Common myeloid progenitor, CD34-positive (primary cell): ENCODE measurements at regions not wholly inside any gene's neighbourhood (a gene's known extent, or its start where the extent isn't known, plus 50 kb on each side); places are given as distances from the start of the nearest gene placed in this dataset.

Experiments used
- CTCF ChIA-PET: fragments of 350-600 bp; sonication (Branson Sonifier 250); formaldehyde crosslinking; loops from one replicate; lab custom pipeline; 2021; ENCODE audit warnings: antibody characterized with exemption; lab: Charles Lee
- POLR2A ChIA-PET: fragments of 350-600 bp; sonication (Branson Sonifier 250); formaldehyde crosslinking; loops from one replicate; lab custom pipeline; 2021; ENCODE audit warnings: antibody characterized with exemption; lab: Charles Lee
- DNase-seq, 3 donors: peaks; one replicate each; pipeline versions ENCODE4 v3.0.0 to v3.0.0-alpha.2; 2013
- H3K27ac ChIP-seq, 2 experiments: 1 replicate in 1 of 2; 2 replicates in 1 of 2; pipeline ENCODE4 v1.7.0; 2013; ENCODE audit warnings: inconsistent platforms in 2 of 2, low read length in 2 of 2, mild to moderate bottlenecking in 2 of 2, low read depth in 1 of 2, moderate library complexity in 1 of 2; ENCODE audit not compliant: severe bottlenecking in 2 of 2, insufficient read depth in 1 of 2, poor library complexity in 1 of 2
- H3K27me3 ChIP-seq, 5 experiments: replicated peaks in 2 of 5; 1 replicate in 3 of 5; 2 replicates in 2 of 5; pipeline versions ENCODE4 v1.6.1 to v1.7.0; 2013; ENCODE audit warnings: low read length in 4 of 5, mild to moderate bottlenecking in 2 of 5, moderate library complexity in 2 of 5, inconsistent platforms in 1 of 5; ENCODE audit not compliant: insufficient read depth in 5 of 5, control insufficient read depth in 4 of 5
- H3K36me3 ChIP-seq, 4 experiments: 1 replicate in 2 of 4; 2 replicates in 2 of 4; pipeline versions ENCODE4 v1.6.1 to v1.7.0; 2013; ENCODE audit warnings: low read length in 3 of 4, control low read depth in 1 of 4, mild to moderate bottlenecking in 1 of 4; ENCODE audit not compliant: control insufficient read depth in 4 of 4, insufficient read depth in 4 of 4
- H3K4me1 ChIP-seq, 4 experiments: 1 replicate in 3 of 4; 2 replicates in 1 of 4; pipeline versions ENCODE4 v1.6.1 to v1.7.1; 2013; ENCODE audit warnings: low read length in 3 of 4, mild to moderate bottlenecking in 3 of 4, control low read depth in 1 of 4, inconsistent platforms in 1 of 4, moderate library complexity in 1 of 4; ENCODE audit not compliant: control insufficient read depth in 4 of 4, insufficient read depth in 4 of 4; ENCODE audit errors: control extremely low read depth in 1 of 4
- H3K4me3 ChIP-seq, 7 experiments: 1 replicate in 4 of 7; 2 replicates in 3 of 7; pipeline versions ENCODE4 v1.5.1 to v1.7.0; 2013; ENCODE audit warnings: mild to moderate bottlenecking in 7 of 7, low read length in 6 of 7, moderate library complexity in 6 of 7, inconsistent platforms in 2 of 7, low read depth in 2 of 7, control low read depth in 1 of 7; ENCODE audit not compliant: insufficient read depth in 4 of 7, control insufficient read depth in 1 of 7; ENCODE audit errors: extremely low read depth in 1 of 7
- H3K9me3 ChIP-seq, 5 experiments: 1 replicate in 4 of 5; 2 replicates in 1 of 5; pipeline versions ENCODE4 v1.6.1 to v1.7.1; 2013; ENCODE audit warnings: low read length in 4 of 5, mild to moderate bottlenecking in 2 of 5, inconsistent platforms in 1 of 5, low read depth in 1 of 5, moderate library complexity in 1 of 5; ENCODE audit not compliant: control insufficient read depth in 4 of 5, insufficient read depth in 2 of 5; ENCODE audit errors: control extremely low read depth in 1 of 5
- WGBS: methylation state at CpG from one replicate; pipeline ENCODE4 v1.1.5; 2013; ENCODE audit not compliant: insufficient coverage; 5-methylcytosine and 5-hydroxymethylcytosine counted together

DNA sequence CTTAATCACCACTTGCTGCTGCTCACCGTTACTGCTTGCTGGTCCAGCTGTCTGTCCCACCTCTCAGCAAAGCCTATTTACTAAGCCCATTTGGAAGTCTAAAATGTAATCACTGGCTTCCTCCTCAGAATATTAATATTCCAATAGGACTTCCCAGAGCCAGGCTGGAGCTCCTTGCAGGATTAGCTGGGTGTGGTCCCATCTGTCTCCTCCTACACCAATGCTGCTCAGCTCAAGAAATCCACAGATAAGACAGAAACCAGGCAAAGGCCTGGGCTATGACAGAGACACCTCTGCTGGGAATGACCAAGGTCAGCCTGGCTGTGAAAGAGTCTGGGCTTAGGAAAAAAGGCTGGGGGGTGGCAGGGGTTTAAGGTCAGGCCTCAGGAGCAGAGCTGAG, 317.8 kb downstream of the BUD13 start:
- Histone ChIP-seq H3K9me3 (peaks cover 0 to 7% (median 2%) of the 10 kb centered on the region in 5 experiments), H3K27me3 (peaks cover 0 to 10% (median 1%) of the 10 kb centered on the region in 5 experiments), H3K27ac (no peak overlapping the region), H3K36me3 (no peaks in the 10 kb centered on the region), H3K4me3 (no peak overlapping the region), H3K4me1 (no peaks in the 10 kb centered on the region)
- POLR2A ChIA-PET: no interaction called here
- CTCF ChIA-PET: interaction anchor here (0.8 to 2.9 kb wide), 9 partner anchors 9 to 240 kb away, joined by 3 to 10 read pairs (median 4); no protein-coding TSS in a partner anchor
- 100% methylated on average over 1 of the region's 1 CpG for WGBS
- DNase-seq: no peak

DNA sequence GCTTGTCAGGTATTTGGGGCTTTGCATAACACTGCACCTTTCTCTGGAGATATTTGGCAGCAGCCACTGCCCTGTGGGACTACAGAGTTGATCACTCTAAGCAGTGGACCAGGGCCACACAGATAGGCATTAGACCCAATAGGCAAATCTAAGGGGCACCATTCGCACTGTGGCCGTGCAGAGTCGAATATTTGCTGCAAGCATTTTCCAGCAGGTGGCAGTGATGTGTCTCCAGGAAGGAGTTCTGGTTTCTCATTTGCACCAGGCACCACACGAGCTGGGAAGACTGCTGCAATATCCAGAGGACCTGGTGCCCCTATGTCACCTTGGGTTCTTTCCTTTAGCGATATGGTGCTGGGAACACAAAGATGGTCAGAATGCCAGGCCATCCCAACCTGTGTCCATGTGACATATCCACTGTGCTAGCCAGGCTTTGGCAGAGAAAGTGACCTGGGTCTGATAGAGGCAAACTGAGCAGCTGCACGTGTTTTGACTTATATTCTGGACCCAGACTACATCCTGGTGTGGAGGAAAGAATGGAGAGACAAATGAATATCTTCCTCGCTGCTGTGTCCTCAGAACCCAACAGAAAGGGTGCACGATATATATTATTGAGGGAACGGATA, 318.7 kb downstream of the BUD13 start:
- Histone ChIP-seq H3K36me3 (no peaks in the 10 kb centered on the region), H3K27ac (no peak overlapping the region), H3K9me3 (peaks cover 0 to 14% (median 2%) of the 10 kb centered on the region in 5 experiments), H3K4me1 (no peaks in the 10 kb centered on the region), H3K4me3 (no peak overlapping the region), H3K27me3 (peaks cover 0 to 7% (median 2%) of the 10 kb centered on the region in 5 experiments)
- ChIA-PET CTCF (interaction anchor here (1.0 to 2.9 kb wide), 5 partner anchors 8 to 238 kb away, joined by 3 to 10 read pairs (median 4); no protein-coding TSS in a partner anchor), POLR2A (no interaction called here)
- WGBS: 48% methylated on average over 8 of the region's 9 CpGs
- peak; percentile 22 to 57 (median 48) for DNase-seq

DNA sequence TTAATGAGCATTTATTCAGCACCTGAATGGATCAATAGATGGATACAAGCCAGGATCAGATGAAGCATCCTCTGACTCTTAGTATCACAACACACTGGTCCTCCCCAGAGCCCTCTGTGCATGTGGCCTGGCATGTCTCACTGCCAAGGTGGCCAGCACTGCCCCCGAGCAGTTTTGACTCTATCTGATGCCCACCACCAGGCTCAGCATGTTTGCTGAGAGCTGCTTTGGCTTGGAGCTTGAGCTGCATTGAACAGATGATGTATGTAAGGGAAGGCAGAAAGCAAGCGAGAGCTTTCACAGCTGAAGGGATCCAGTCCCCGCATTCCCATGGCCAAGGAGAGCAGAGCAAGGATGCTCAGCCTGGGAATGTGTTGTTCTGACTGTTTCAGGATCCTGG, 320.3 kb downstream of the BUD13 start:
- H3K4me1 ChIP-seq: no peaks in the 10 kb centered on the region
- peaks cover 0 to 15% (median 2%) of the 10 kb centered on the region in 5 experiments for H3K9me3 ChIP-seq
- H3K27ac ChIP-seq: no peak overlapping the region
- ChIA-PET POLR2A (no interaction called here), CTCF (interaction anchor here (1.5 kb wide), 1 partner anchor 189 kb away, joined by 3 read pairs; no protein-coding TSS in a partner anchor)
- WGBS: 92% methylated on average over 3 of the region's 3 CpGs
- no peak overlapping the region for H3K4me3 ChIP-seq
- peaks cover 0 to 3% (median 2%) of the 10 kb centered on the region in 5 experiments for H3K27me3 ChIP-seq
- H3K36me3 ChIP-seq: no peaks in the 10 kb centered on the region
- DNase-seq: no peak

DNA sequence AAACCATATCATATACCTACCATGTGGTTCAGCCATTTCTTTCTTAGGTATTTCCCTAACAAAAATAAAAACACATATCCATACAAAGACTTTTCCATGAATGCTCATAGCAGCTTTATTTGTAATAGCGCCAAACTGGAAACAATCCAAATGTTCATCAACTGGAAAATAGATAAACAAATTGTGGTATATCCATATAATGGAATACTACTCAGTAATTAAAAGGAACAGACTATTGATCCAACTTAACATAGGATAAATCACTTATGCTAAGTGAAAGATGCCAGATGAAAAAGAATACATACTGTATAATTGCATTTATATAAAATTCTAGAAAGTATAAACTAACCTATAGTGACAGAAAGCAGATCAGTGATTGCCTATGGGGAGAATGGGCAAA, 323.3 kb downstream of the BUD13 start:
- peaks cover 0 to 15% (median 0%) of the 10 kb centered on the region in 5 experiments for H3K9me3 ChIP-seq
- POLR2A ChIA-PET: no interaction called here
- no peak overlapping the region for H3K27ac ChIP-seq
- CTCF ChIA-PET: no interaction called here
- peaks cover 0 to 8% (median 2%) of the 10 kb centered on the region in 5 experiments for H3K27me3 ChIP-seq
- WGBS: no CpG with 5 or more reads among the region's 1 CpG
- no peak for DNase-seq
- H3K4me3 ChIP-seq: no peak overlapping the region
- no peaks in the 10 kb centered on the region for H3K4me1 ChIP-seq
- H3K36me3 ChIP-seq: no peaks in the 10 kb centered on the region

DNA sequence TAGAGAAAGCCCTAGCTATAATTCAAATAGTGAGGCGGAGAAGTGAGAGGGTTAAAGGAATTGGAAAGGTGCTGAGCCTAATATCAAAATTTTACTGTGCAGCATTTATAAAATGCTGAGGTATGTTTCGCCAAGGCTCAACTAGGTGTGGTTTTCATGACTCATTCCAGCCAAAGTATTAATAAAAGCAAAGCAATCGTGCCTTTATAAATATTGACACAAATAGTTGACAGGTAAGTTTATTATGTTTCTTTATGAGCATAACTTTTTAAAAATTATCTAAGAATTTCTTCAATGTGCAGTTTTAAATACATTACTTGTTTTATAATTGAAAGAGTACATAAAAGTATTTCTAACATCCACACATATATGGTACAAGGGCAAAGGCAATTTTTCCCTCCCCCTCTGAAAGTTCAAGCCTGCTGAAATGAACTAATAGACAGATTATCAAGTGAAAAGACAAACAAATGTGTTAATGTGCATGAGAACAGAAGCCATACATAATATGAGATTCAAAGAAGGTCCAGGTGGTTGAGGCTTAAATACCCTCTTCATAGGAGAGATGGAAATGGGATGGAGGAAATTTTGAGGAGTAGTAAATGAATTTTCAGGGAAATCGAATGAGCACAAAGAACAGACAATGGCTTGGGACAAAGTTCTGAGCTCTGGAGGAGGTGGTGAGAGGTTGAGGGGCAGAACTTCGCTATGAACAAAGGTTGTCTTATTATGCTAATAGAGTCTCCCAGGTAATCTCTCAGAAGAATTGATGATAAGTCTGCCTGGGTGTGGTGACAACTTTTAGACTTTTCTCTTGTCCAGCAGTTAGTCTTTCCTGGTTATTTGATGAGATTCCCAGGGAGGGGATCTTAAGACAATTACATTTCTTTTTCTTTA, 326.5 kb downstream of the BUD13 start:
- no peak for DNase-seq
- CTCF ChIA-PET: interaction anchor here (1.3 kb wide), 1 partner anchor 8 kb away, joined by 4 read pairs; no protein-coding TSS in a partner anchor
- WGBS: 74% methylated on average over 3 of the region's 5 CpGs
- peaks cover 0 to 8% (median 3%) of the 10 kb centered on the region in 5 experiments for H3K27me3 ChIP-seq
- H3K27ac ChIP-seq: no peak overlapping the region
- H3K4me1 ChIP-seq: no peaks in the 10 kb centered on the region
- H3K4me3 ChIP-seq: no peak overlapping the region
- POLR2A ChIA-PET: no interaction called here
- peaks cover 0 to 16% (median 2%) of the 10 kb centered on the region in 5 experiments for H3K9me3 ChIP-seq
- no peaks in the 10 kb centered on the region for H3K36me3 ChIP-seq

DNA sequence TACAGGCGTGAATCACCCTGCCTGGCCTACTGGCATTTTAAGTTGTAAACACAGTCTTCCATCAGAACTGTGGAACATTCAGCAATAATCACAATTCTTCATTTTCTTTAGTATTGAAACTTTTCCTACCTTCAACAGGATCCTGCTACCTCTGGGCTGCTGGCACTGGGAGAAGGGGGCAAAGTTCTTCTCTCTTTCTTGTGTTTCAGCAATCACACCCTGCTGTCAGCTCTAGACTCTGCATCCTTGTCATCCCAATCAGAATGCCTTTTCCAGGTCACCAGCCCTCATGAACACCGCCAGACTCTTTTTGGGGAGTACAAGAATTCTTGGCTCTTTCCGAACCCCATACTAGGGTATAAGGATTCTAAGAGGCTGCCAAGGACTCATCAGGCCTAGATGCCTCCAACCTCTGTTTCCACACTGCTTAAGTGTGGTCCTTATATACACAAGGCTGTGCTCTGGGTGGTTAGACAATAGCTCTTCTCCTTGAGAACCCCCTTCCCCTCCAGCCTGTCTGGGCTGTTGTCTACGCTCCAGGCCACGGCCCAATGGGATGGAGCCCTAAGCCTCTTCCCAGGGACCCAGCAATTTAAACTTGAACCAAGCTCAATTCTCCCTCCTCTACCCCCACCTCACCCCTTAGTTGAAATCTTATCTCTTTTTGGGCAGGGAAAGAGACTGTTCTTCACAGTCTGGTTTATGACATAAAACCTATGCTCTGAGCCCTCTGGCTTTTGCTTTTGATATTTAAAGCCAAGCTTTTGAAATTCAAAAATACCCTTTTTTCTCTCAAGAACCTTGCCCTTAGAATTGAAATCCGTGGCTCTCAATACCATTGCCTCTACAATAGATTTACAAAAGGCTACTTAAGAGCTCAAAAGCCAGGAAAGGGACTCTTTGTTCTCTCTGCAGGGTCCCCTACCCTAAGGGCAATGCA, 327.4 kb downstream of the BUD13 start:
- H3K27me3 ChIP-seq: peaks cover 0 to 8% (median 3%) of the 10 kb centered on the region in 5 experiments
- no peak for DNase-seq
- 84% methylated on average over 3 of the region's 6 CpGs for WGBS
- ChIA-PET POLR2A (no interaction called here), CTCF (interaction anchor here (1.3 kb wide), 1 partner anchor 9 kb away, joined by 4 read pairs; no protein-coding TSS in a partner anchor)
- peaks cover 0 to 16% (median 2%) of the 10 kb centered on the region in 5 experiments for H3K9me3 ChIP-seq
- no peak overlapping the region for H3K4me3 ChIP-seq
- H3K4me1 ChIP-seq: no peaks in the 10 kb centered on the region
- no peak overlapping the region for H3K27ac ChIP-seq
- H3K36me3 ChIP-seq: no peaks in the 10 kb centered on the region
